ENCODE measurements at regions not wholly inside any gene's neighbourhood (a gene's known extent, or its start where the extent isn't known, plus 50 kb on each side); places are given as distances from the start of the nearest gene placed in this dataset.

DNA sequence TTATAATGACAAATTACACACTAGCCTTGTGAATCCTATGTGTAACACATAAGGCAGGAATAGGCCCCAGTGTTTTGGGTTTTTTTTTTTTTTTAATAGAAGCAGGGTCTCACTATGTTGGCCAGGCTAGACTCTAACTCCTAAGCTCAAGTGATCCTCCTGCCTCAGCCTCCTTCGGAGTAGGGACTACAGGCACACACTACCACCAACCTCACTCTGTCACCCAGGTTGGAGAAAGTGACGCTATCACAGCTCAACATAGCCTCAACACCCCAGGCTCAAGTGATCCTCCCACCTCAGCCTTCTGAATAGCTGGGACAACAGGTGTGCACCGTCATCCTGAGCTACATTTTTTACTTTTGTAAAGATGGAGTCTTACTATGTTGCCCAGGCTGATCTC lies 205.8 kb upstream of the RREB1 start:
- TF ChIP-seq, protein P1, sequence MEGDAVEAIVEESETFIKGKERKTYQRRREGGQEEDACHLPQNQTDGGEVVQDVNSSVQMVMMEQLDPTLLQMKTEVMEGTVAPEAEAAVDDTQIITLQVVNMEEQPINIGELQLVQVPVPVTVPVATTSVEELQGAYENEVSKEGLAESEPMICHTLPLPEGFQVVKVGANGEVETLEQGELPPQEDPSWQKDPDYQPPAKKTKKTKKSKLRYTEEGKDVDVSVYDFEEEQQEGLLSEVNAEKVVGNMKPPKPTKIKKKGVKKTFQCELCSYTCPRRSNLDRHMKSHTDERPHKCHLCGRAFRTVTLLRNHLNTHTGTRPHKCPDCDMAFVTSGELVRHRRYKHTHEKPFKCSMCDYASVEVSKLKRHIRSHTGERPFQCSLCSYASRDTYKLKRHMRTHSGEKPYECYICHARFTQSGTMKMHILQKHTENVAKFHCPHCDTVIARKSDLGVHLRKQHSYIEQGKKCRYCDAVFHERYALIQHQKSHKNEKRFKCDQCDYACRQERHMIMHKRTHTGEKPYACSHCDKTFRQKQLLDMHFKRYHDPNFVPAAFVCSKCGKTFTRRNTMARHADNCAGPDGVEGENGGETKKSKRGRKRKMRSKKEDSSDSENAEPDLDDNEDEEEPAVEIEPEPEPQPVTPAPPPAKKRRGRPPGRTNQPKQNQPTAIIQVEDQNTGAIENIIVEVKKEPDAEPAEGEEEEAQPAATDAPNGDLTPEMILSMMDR (conservative IDR thresholded peaks at IDR 0.05; ENCODE audit: low read depth, low read length): no peak
- TF ChIP-seq EZH2 (IDR thresholded peaks at IDR 0.05; ENCODE audit: borderline replicate concordance, low read depth, low read length, poor library complexity, severe bottlenecking): no peak
